GM10266 (cell line): ENCODE measurements at regions not wholly inside any gene's neighbourhood (a gene's known extent, or its start where the extent isn't known, plus 50 kb on each side); places are given as distances from the start of the nearest gene placed in this dataset.
A peak's percentile ranks its signal among the peaks of the same experiment; 100 is the strongest.

Experiments
- DNase-seq: peaks from one replicate; pipeline ENCODE4 v3.0.0; 2012; ENCODE audit errors: extremely low spot score
- TF ChIP-seq, protein P1 (sequence below): IDR thresholded peaks from 2 replicates; pipeline ENCODE4 v1.5.1; 2012; ENCODE audit warnings: mild to moderate bottlenecking, low read depth; ENCODE audit not compliant: control insufficient read depth, insufficient read depth; ENCODE audit errors: missing control alignments

DNA sequence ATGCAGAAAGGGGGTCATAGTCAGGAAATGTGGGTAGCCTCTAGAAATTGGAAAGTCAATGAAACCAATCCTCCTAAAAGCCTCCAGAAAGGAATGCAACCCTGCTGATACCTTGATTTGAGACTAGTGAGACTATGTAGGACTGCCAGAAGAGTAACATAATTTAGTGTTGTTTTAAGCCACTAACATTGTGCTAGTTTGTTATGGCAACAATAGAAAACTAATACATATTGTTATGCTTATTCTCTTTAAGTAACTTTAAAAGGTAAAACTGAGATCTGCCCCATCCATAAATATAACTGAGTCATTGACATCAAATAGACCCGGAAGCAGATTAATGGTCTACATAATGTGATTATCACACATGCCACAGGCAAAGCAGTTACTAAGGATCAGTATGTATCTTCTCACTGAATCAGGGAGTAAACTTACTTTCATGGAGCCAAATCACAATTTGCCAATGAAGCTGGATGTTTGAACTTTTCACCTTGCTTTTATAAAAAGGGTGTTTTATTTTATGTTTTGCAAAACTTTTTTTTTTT, 146.4 kb upstream of the TMEM106B start:
- TF ChIP-seq, protein P1, sequence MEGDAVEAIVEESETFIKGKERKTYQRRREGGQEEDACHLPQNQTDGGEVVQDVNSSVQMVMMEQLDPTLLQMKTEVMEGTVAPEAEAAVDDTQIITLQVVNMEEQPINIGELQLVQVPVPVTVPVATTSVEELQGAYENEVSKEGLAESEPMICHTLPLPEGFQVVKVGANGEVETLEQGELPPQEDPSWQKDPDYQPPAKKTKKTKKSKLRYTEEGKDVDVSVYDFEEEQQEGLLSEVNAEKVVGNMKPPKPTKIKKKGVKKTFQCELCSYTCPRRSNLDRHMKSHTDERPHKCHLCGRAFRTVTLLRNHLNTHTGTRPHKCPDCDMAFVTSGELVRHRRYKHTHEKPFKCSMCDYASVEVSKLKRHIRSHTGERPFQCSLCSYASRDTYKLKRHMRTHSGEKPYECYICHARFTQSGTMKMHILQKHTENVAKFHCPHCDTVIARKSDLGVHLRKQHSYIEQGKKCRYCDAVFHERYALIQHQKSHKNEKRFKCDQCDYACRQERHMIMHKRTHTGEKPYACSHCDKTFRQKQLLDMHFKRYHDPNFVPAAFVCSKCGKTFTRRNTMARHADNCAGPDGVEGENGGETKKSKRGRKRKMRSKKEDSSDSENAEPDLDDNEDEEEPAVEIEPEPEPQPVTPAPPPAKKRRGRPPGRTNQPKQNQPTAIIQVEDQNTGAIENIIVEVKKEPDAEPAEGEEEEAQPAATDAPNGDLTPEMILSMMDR, result no peak

DNA sequence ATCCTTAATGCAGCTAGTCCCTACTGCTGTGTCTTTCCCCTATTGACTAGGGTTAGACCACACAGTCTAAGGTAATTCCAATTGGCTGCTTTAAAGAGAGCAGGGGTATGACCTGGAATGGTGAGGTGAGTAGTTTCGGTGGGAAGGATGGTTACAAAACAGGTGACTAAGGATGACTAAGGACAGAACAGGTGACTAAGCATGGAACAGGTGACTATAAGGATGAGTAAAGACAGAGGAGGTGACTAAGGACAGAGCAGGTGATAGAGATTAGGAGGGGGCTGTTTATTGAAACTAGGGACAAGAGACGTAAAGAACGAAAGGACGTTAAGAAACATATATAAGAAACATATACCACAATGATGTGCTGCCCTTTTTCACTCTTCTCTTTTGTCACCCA, 145.1 kb upstream of the TMEM106B start:
- TF ChIP-seq, protein P1, result no peak
- DNase-seq, result no peak

More for the DNA sequence above, 146.4 kb upstream of the TMEM106B start:
- DNase-seq, result no peak

DNA sequence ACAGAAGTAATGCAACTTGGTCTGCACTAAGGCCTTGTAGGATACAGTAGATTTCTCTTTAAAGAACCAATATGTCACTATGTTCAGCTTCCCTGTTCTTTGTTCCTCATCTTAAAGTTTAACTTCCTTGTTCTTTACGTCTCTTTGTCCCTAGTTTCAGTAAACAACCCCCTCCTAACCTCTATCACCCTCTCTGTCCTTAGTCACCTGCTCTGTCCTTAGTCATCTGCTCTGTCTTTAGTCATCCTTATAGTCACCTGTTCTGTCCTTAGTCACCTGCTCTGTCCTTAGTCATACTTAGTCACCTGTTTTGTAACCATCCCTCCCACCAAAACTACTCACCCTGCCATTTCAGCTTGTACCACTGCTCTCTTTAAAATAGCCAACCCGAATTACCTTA, 144.6 kb upstream of the TMEM106B start:
- TF ChIP-seq, protein P1, result no peak
- DNase-seq, result no peak

DNA sequence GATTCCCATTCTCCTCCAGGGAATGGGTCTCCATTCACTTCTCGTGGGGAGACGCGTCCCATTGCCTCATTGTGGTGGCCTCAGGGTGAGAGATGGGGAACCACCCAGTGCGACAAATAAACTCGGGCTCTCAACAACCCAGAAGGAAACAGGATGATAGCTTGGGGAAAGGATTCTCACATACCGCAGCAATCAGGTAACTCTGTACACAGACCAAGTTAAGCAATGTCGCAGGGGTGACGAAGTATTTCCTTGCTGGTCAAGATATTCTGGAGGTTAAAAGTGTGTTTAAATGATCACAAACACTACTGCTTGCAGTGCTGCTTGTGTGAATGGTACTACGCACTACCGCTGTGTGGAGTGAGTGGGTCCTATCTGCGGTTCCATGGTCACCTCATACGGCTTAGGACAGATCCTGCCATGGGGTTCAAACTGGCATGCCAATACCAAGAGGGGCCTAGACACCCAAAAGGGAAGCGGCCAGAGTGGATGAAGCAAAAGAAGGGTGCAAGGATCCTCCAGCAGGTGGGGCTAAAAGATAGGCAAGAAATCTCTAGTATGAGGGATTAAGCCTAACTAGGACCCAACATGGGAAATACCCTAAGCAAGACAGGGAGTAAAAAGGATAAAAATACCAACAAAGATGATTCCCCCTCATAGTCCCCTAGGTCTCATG, 143.8 kb upstream of the TMEM106B start:
- DNase-seq, result peak; percentile 18

DNA sequence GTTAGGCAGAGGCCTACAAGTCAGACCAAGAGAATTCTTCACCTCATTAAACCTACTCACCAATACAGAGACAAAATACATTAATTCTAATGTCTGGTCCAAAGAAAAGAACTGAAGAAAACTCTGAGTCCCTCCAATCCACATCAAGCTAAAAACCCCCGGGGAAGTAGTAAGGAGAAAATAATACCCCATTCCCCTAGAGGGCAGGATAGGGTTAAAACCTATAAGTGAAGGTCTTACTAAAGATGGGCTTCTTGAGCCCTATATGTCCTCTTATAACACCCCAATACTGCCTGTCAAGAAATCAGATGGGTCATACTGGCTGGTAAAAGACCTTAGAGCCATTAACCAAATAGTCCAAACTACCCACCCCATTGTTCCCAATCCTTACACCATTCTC, 141.3 kb upstream of the TMEM106B start:
- TF ChIP-seq, protein P1, result no peak
- no peak for DNase-seq

More for the DNA sequence above, 143.8 kb upstream of the TMEM106B start:
- TF ChIP-seq, protein P1, result peak; percentile 57

DNA sequence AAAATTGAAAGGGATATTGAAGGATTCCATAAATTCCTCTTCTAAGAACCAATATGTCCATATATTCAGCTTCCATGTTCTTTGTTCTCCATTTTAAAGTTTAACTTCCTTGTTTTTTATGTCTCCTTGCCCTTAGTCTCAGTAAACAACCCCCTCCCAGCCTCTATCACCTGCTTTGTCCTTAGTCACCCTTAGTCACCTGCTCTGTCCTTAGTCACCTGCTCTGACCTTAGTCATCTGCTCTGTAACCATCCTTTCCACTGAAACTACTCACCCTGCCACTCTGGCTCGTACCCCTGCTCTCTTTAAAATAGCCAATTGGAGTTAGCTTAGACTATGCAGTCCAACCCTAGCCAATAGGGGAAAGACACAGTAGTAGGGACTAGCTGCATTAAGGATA, 136.2 kb upstream of the TMEM106B start:
- DNase-seq, result no peak
- TF ChIP-seq, protein P1, result no peak

DNA sequence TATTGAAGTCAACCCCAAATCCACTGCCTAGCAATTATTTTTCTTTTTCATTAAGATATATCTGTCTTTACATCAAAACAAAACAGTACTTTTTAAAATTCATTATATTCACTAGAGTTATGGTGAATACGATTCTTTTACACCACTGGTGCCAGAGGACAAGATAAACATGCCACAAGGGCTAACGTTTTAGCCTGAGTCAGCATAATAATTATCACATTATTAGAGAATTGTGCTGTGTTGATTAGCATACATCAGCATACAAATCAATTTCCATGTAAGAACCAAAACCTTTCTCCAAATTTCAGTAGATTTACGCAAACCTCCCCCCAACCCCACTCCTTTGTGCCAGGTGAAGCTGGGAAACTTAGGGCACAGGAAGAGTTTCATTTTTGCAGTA, 131.1 kb upstream of the TMEM106B start:
- TF ChIP-seq, protein P1, result no peak
- DNase-seq, result no peak
